Neural progenitor cell (in vitro differentiated cells): ENCODE measurements at regions not wholly inside any gene's neighbourhood (a gene's known extent, or its start where the extent isn't known, plus 50 kb on each side); places are given as distances from the start of the nearest gene placed in this dataset.

Experiments
- DNase-seq: peaks from one replicate; pipeline ENCODE4 v3.0.0-alpha.2; 2016; ENCODE audit warnings: low spot score
- H2AFZ ChIP-seq: fragments of 200-600 bp; sonication (generic); replicated peaks from 2 replicates; pipeline ENCODE4 v1.6.1; 2016; ENCODE audit warnings: antibody characterized with exemption
- H3F3A ChIP-seq: fragments of 200-600 bp; sonication (generic); 2 replicates; pipeline ENCODE4 v1.6.1; 2016; ENCODE audit warnings: antibody characterized with exemption, low read depth
- H3K27ac ChIP-seq: fragments of 200-600 bp; sonication (generic); 2 replicates; pipeline ENCODE4 v1.5.1; 2016; ENCODE audit warnings: mild to moderate bottlenecking
- H3K27me3 ChIP-seq: fragments of 200-600 bp; sonication (generic); 2 replicates; pipeline ENCODE4 v1.6.1; 2016; ENCODE audit warnings: mild to moderate bottlenecking, moderate library complexity
- H3K36me3 ChIP-seq: fragments of 200-600 bp; sonication (generic); 2 replicates; pipeline ENCODE4 v1.5.1; 2016
- H3K4me1 ChIP-seq: fragments of 200-600 bp; sonication (generic); 2 replicates; pipeline ENCODE4 v1.6.1; 2016; ENCODE audit warnings: mixed run types
- H3K4me2 ChIP-seq: fragments of 200-600 bp; sonication (generic); 2 replicates; pipeline ENCODE4 v1.6.1; 2016
- H3K4me3 ChIP-seq: fragments of 200-600 bp; sonication (generic); 2 replicates; pipeline ENCODE4 v1.5.1; 2016
- H3K79me2 ChIP-seq: fragments of 200-600 bp; sonication (generic); 2 replicates; pipeline ENCODE4 v1.6.1; 2016; ENCODE audit warnings: low read depth
- H3K9ac ChIP-seq: fragments of 200-600 bp; sonication (generic); 2 replicates; pipeline ENCODE4 v1.6.1; 2016
- H3K9me3 ChIP-seq: fragments of 200-600 bp; sonication (generic); 2 replicates; pipeline ENCODE4 v1.5.1; 2016; ENCODE audit warnings: low read depth
- H4K20me1 ChIP-seq: fragments of 200-600 bp; sonication (generic); 2 replicates; pipeline ENCODE4 v1.6.1; 2016; ENCODE audit warnings: low read depth
- H3K27ac Mint-ChIP-seq: 3 replicates; pipeline ENCODE4 v1.8.0; 2021; ENCODE audit warnings: mixed read lengths
- H3K27me3 Mint-ChIP-seq: 2 replicates; pipeline ENCODE4 v1.8.0; 2022; ENCODE audit warnings: low read depth, mild to moderate bottlenecking, inconsistent platforms, moderate library complexity, mixed read lengths; ENCODE audit not compliant: insufficient read depth
- H3K36me3 Mint-ChIP-seq: 3 replicates; pipeline ENCODE4 v1.8.0; 2021; ENCODE audit warnings: mixed read lengths
- H3K4me1 Mint-ChIP-seq: 3 replicates; pipeline ENCODE4 v1.8.0; 2021; ENCODE audit warnings: mixed read lengths
- H3K4me3 Mint-ChIP-seq: 3 replicates; pipeline ENCODE4 v1.8.0; 2021; ENCODE audit warnings: mild to moderate bottlenecking, moderate library complexity, mixed read lengths
- H3K9me3 Mint-ChIP-seq: 3 replicates; pipeline ENCODE4 v1.8.0; 2020; ENCODE audit warnings: mixed read lengths
- EZH2 ChIP-seq: fragments of 200-600 bp; sonication (generic); IDR thresholded peaks from 2 replicates; pipeline ENCODE4 v1.6.1; 2017; ENCODE audit warnings: antibody characterized with exemption, mild to moderate bottlenecking, moderate library complexity
- EZH2phosphoT487 ChIP-seq: fragments of 200-600 bp; sonication (generic); IDR thresholded peaks from 2 replicates; pipeline ENCODE4 v1.6.1; 2017; ENCODE audit warnings: antibody characterized with exemption
- TF ChIP-seq, protein P1 (sequence below): fragments of 200-600 bp; sonication (generic); IDR thresholded peaks from 2 replicates; pipeline ENCODE4 v1.5.1; 2017; ENCODE audit warnings: antibody characterized with exemption, mild to moderate bottlenecking

DNA sequence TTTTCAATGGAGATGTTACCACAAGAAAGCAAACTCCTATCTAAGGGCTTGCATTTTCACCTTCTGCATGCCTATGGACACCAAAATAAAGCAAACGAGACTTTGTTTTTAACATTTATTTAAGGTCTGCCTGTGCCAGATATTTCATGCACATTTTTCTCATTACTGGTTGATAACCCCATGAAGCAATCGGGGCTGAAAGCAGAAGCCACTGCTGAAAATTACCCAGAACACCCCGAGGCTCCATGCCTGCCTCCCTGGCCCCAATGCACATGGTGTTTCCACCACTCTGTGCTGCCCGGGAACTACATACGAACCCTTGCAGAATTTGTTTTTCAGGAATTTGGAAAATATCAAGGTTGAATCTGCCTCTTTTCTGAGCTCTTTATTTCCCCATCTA, 240.1 kb downstream of the NR2F1-AS1 start:
- H3K27me3 Mint-ChIP-seq, result peaks cover 4% of the 10 kb centered on the region
- no peaks in the 10 kb centered on the region for H3K9me3 ChIP-seq
- H3K4me1 ChIP-seq, result peaks cover 4% of the 10 kb centered on the region
- no peaks in the 10 kb centered on the region for H3K27me3 ChIP-seq
- peaks cover 6% of the 10 kb centered on the region for H3K9me3 Mint-ChIP-seq
- H3F3A ChIP-seq, result no peaks in the 10 kb centered on the region
- H3K4me2 ChIP-seq, result no peak overlapping the region
- no peak overlapping the region for H3K4me3 Mint-ChIP-seq
- no peak overlapping the region for H3K4me3 ChIP-seq
- no peaks in the 10 kb centered on the region for H3K79me2 ChIP-seq
- DNase-seq, result no peak
- no peak overlapping the region for H3K27ac Mint-ChIP-seq
- TF ChIP-seq EZH2, result no peak
- TF ChIP-seq EZH2phosphoT487, result no peak
- TF ChIP-seq, protein P1, sequence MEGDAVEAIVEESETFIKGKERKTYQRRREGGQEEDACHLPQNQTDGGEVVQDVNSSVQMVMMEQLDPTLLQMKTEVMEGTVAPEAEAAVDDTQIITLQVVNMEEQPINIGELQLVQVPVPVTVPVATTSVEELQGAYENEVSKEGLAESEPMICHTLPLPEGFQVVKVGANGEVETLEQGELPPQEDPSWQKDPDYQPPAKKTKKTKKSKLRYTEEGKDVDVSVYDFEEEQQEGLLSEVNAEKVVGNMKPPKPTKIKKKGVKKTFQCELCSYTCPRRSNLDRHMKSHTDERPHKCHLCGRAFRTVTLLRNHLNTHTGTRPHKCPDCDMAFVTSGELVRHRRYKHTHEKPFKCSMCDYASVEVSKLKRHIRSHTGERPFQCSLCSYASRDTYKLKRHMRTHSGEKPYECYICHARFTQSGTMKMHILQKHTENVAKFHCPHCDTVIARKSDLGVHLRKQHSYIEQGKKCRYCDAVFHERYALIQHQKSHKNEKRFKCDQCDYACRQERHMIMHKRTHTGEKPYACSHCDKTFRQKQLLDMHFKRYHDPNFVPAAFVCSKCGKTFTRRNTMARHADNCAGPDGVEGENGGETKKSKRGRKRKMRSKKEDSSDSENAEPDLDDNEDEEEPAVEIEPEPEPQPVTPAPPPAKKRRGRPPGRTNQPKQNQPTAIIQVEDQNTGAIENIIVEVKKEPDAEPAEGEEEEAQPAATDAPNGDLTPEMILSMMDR, result no peak
- H3K36me3 Mint-ChIP-seq, result peaks cover 4% of the 10 kb centered on the region
- no peaks in the 10 kb centered on the region for H4K20me1 ChIP-seq
- H3K36me3 ChIP-seq, result no peaks in the 10 kb centered on the region
- H3K9ac ChIP-seq, result no peak overlapping the region
- no peak overlapping the region for H3K27ac ChIP-seq
- peaks cover 8% of the 10 kb centered on the region for H3K4me1 Mint-ChIP-seq
- no peak overlapping the region for H2AFZ ChIP-seq

DNA sequence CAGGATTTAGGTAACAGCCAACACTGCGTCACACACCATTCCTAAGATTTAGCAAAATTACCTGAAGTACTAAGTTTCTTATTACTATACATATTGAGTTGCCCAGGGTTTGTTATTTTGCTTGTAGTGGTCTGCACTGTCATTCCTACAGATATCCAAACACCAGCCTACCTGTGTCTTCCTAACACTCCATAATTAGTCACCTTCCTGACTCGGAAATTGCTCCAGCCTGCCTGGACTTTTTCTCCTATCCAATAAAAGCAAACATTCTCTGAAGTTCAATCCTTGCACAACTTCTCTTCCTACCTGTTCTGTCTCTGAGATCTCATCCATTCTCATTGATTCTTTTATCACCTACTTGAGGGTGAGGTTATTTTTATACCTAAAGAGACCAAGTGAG, 243.9 kb downstream of the NR2F1-AS1 start:
- no peak overlapping the region for H3K4me2 ChIP-seq
- H3K9ac ChIP-seq, result no peak overlapping the region
- Mint-ChIP-seq H3K9me3 (peaks cover 6% of the 10 kb centered on the region), H3K4me1 (peaks cover 2% of the 10 kb centered on the region), H3K27me3 (peaks cover 4% of the 10 kb centered on the region), H3K27ac (no peak overlapping the region), H3K36me3 (peaks cover 4% of the 10 kb centered on the region), H3K4me3 (no peak overlapping the region)
- no peak overlapping the region for H2AFZ ChIP-seq
- TF ChIP-seq EZH2 (no peak), EZH2phosphoT487 (no peak)
- TF ChIP-seq, protein P1, result no peak
- H4K20me1 ChIP-seq, result no peaks in the 10 kb centered on the region
- no peak overlapping the region for H3K4me3 ChIP-seq
- H3K4me1 ChIP-seq, result no peaks in the 10 kb centered on the region
- H3K27me3 ChIP-seq, result no peaks in the 10 kb centered on the region
- no peaks in the 10 kb centered on the region for H3K9me3 ChIP-seq
- no peak for DNase-seq
- no peaks in the 10 kb centered on the region for H3F3A ChIP-seq
- H3K27ac ChIP-seq, result no peak overlapping the region
- no peaks in the 10 kb centered on the region for H3K36me3 ChIP-seq
- no peaks in the 10 kb centered on the region for H3K79me2 ChIP-seq

DNA sequence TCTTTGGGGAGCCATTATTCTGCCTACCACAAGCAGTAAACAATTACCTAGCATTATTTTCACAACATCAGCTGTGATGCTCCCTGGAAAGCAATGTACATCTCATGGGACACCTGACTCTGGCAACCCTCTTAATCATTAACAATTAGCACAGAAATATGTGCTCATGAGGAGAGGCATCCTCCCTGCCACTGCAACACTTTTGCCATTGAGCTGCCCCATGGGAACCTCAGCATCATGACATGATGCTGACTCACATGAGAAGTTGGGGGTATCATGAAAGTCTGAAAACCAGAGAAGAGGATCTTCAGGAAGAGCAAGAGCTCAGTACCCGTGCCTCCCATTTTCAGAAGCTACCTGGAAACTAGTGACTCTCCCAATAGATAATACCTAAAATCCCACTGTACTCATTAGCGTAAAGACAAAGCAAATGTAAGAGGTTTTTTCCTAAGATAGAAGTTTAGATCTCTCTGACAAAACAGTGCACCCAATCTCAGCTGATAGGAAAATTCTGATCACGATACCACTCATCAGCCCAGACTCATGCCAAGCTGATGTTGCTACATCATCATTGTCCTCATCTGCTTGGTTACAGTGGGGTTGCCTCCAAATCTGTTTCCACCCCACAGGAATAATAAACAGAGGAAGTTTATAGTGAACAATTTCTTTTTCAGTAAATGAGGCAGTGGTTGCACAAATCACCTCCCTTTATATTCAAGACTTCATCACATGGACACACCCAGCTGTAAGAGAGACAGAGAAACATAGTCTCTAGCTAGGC, 244.5 kb downstream of the NR2F1-AS1 start:
- Mint-ChIP-seq H3K36me3 (peaks cover 3% of the 10 kb centered on the region), H3K4me3 (no peak overlapping the region), H3K27ac (no peak overlapping the region), H3K9me3 (peaks cover 6% of the 10 kb centered on the region), H3K4me1 (no peaks in the 10 kb centered on the region), H3K27me3 (peaks cover 2% of the 10 kb centered on the region)
- TF ChIP-seq, protein P1, result no peak
- TF ChIP-seq EZH2 (no peak), EZH2phosphoT487 (no peak)
- Histone ChIP-seq H3K27me3 (no peaks in the 10 kb centered on the region), H3K27ac (no peak overlapping the region), H3K79me2 (no peaks in the 10 kb centered on the region), H3K9me3 (no peaks in the 10 kb centered on the region), H3K4me1 (no peaks in the 10 kb centered on the region), H3K36me3 (no peaks in the 10 kb centered on the region), H3K4me2 (no peak overlapping the region), H4K20me1 (no peaks in the 10 kb centered on the region), H3K9ac (no peak overlapping the region), H2AFZ (no peak overlapping the region), H3F3A (no peaks in the 10 kb centered on the region), H3K4me3 (no peak overlapping the region)
- no peak for DNase-seq
